ENCODE measurements at regions not wholly inside any gene's neighbourhood (a gene's known extent, or its start where the extent isn't known, plus 50 kb on each side); places are given as distances from the start of the nearest gene placed in this dataset.

DNA sequence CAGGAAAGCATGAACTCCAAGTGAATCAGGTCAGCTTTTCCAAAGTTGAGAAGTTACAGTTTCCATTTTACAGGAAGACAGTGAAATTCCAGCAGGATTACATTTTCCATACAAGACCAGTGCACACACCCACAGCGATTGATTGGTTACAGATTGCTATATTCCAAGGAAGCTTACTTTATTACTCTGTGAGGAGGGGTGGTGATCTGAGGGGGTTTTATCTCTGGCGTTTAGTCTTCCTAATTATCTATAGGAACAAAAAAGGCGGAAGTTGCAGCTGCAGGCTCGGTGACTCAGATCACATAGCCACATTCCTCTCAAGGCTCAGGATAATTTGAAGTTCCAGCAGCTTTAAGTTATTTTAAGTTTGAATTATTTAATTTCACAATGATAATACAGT lies 450.4 kb upstream of the NMUR2 start:
- no peak for DNase-seq (ENCODE audit: low read depth in 3 of 3, low spot score in 2 of 3)

DNA sequence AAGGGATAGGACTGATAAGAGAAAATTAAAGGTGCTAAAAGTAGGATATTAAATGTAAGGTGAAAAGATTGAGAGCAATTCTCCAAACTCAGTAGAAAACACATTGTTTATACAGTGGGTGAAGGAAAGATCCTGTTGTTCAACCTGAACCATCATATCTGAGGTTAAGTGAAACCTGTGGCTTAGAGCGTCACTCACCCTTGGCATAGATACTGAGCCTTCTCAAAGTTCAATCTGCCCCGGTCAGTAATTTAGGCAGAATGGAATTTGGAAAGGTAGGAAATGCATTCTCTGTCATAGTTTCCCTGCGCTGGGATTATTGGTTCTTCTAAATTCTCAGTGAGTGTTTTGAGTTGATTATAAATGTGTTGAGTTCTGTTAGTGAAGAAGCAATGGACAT lies 456.2 kb upstream of the NMUR2 start:
- DNase-seq (ENCODE audit: low read depth in 3 of 3, low spot score in 2 of 3), result no peak

GRCh38 chr5:152864447-152864846 lies 459.4 kb upstream of the NMUR2 start:
- no peak for DNase-seq (ENCODE audit: low read depth in 3 of 3, low spot score in 2 of 3)

DNA sequence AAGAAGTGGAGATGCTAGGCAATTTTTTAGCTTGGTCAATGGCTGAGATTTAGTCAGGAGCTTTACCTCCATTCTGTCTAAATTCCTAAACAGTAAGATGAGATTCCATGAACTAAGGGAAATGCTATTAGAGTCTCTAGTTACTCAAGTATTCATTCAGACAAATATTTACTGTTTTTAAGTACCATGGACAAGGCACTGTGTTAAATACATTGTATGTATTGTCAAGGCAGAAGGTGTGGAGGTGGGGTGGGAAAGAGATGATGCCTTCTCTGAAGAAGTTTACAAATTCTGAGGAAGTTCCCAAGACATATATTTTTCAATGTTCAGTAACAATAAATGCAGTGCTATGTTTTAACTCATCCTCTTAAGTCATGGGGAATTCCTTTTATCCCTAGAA lies 459.9 kb upstream of the NMUR2 start:
- no peak for DNase-seq (ENCODE audit: low read depth in 3 of 3, low spot score in 2 of 3)

DNA sequence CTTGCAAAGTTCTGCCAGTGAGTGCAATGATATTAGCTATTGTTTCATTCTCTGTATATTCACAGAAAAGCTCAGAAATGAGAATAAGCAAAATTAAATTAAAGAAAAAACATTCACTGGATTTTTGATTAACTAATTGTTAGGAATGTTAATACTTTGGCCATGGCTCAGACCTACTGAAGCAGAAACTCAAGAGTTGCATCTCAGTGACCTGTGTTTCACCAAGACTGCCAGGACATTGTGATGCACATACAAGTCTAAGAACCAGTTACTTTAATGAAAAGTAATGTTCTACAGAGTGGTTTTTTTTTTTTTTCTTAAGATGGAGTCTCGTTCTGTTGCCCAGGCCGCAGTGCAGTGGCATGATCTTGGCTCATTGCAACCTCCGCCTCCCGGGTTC lies 464.9 kb upstream of the NMUR2 start:
- DNase-seq (ENCODE audit: low read depth in 3 of 3, low spot score in 2 of 3), result no peak

DNA sequence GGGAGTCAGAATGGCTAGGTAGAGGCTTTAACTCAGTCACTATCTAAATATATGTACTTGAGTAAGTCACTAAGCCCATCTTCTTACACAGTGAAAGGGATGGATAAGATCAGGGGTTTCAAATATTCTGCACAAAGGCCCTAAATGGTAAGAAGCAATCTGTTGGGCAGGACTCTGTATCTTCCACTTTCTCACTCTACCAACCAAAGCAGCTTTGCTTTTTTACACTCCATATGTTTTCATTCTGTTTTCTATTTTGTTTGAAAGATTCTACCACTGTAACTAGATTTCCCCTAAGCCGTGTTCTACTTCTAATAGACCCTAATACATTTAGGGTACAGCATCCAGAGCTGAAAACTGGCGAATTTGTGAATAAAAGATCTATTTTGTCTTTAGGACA lies 477.5 kb upstream of the NMUR2 start:
- no peak for DNase-seq (ENCODE audit: low read depth in 3 of 3, low spot score in 2 of 3)

- DNase-seq (ENCODE audit: low read depth in 3 of 3, low spot score in 2 of 3), result no peak
Observed at GRCh38 chr5:152883066-152883775, 478.1 kb upstream of the NMUR2 start.

GRCh38 chr5:152884006-152884405 lies 478.9 kb upstream of the NMUR2 start:
- no peak for DNase-seq (ENCODE audit: low read depth in 3 of 3, low spot score in 2 of 3)

DNA sequence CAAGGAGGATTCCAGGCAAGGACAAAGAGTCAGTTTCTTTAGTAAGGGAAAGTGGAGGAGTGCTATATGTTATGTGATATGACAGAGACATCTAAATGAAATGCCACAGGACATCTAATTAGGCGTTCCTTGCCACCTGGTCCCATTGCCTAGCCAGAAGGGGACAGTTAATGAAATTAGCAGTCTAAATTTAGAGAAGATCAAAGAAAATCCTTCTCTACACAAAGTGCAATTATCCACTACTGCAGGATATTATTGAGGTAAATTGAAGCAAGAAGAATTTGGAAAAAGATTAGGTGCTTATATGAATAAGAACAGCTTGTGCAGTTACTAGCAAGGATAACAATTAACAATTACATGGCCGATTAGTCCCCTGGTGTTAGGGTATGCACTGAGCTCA lies 495.3 kb upstream of the NMUR2 start:
- DNase-seq (ENCODE audit: low read depth in 3 of 3, low spot score in 2 of 3), result no peak

- no peak for DNase-seq (ENCODE audit: low read depth in 3 of 3, low spot score in 2 of 3)
Observed at GRCh38 chr5:152901754-152902153, 496.7 kb upstream of the NMUR2 start.

GRCh38 chr5:152905286-152905685 lies 500.2 kb upstream of the NMUR2 start:
- DNase-seq (ENCODE audit: low read depth in 3 of 3, low spot score in 2 of 3), result no peak

GRCh38 chr5:152907488-152908245 lies 502.6 kb upstream of the NMUR2 start:
- DNase-seq (ENCODE audit: low read depth in 3 of 3, low spot score in 2 of 3), result no peak

DNA sequence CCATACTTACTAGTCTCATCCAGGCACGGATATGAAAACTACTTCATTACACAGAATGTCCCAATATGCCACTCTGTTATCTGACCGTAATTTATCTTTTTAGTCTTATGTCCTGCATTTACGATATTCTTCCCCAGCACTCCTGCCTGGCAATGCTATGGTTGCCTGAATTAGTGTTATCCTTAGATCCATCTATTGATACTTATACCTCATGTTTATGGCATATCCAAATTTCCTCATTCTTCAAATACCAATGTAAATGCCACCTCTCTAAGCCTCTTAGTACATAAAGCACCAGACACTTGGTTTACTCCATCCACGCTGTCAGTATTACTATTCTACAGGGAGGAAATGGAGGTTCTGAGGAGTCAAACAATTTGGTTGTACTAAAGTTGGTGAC lies 507.8 kb upstream of the NMUR2 start:
- DNase-seq (ENCODE audit: low read depth in 3 of 3, low spot score in 2 of 3), result no peak

DNA sequence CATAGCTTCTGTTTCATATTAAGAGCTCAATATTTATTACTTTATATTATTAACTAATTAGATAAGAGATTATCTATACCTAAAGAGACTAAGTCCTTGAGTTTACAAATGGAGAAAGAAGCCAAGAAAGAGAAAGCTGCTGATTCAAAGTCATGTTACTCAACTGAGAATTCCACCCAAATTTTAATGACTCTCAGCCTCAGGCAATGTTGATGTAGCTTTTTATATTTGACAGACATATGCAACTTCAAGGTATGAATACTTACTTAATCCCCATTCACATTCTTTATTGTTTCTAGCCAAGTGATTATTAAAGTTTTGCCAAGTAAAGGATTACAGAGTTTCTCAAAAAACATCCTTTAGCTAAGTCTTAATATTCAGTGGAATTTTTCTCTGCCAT lies 527.5 kb upstream of the NMUR2 start:
- DNase-seq (ENCODE audit: low read depth in 3 of 3, low spot score in 2 of 3), result no peak

- no peak for DNase-seq (ENCODE audit: low read depth in 3 of 3, low spot score in 2 of 3)
Observed at GRCh38 chr5:152933056-152933455, 528.0 kb upstream of the NMUR2 start.

GRCh38 chr5:152938630-152939029 lies 533.6 kb upstream of the NMUR2 start:
- no peak for DNase-seq (ENCODE audit: low read depth in 3 of 3, low spot score in 2 of 3)

DNA sequence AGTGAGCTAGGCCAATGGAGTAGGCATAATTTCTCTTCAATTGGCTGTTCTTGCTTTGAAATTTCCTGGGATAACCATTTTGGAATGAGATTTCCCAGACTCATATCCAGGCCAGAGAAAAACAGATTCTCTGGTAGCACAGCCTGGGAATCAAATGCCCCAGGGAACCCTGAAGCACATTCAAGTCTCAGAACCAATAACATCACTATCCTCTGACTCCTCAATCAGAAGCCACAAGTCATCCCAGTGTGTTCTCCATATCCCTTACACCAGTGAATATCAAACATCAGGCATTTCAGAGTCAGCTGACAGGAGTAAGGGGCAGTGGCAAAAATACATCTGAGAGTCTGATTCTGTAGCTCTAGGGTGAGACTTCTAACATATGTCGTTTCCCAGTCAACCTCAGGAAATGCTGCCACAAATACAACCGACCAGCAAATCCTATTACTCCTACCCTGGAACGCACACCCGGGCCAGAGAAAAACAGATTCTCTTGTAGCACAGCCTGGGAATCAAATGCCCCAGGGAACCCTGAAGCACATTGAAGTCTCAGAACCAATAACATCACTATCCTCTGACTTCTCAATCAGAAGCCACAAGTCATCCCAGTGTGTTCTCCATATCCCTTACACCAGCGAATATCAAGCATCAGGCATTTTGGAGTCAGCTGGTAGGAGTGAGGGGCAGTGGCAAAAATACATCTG lies 537.7 kb upstream of the NMUR2 start:
- DNase-seq (ENCODE audit: low read depth in 3 of 3, low spot score in 2 of 3), result no peak

- DNase-seq (ENCODE audit: low read depth in 3 of 3, low spot score in 2 of 3), result no peak
Observed at GRCh38 chr5:152953788-152954483, 536.5 kb upstream of the GRIA1 start.

GRCh38 chr5:152956943-152957613 lies 533.4 kb upstream of the GRIA1 start:
- no peak for DNase-seq (ENCODE audit: low read depth in 3 of 3, low spot score in 2 of 3)

GRCh38 chr5:152978141-152978835 lies 512.2 kb upstream of the GRIA1 start:
- no peak for DNase-seq (ENCODE audit: low read depth in 3 of 3, low spot score in 2 of 3)

Measured in right renal cortex interstitium (tissue), 3 donors.